ENCODE measurements at regions not wholly inside any gene's neighbourhood (a gene's known extent, or its start where the extent isn't known, plus 50 kb on each side); places are given as distances from the start of the nearest gene placed in this dataset.

DNA sequence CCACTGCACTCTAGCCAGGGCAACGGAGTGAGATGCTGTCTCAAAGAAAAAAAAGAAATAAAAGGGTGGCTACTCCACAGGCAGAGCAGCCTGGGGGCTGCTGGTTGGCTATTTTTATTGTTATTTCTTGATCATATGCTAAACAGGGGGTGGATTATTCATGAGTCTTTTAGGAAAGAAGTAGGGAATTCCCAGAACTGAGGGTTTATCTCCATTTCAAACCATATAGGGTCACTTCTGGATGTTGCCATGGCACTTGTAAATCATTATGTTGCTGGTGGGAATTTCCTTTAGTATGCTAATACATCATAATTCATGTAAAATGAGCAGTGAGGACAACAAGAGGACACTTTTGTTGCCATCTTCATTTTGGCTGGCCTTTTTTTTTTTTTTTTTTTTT is 52.1 kb upstream of the GHITM start:
- no peak for TF ChIP-seq EZH2phosphoT487 (IDR thresholded peaks at IDR 0.05; ENCODE audit: low read length)
- TF ChIP-seq, protein P1, sequence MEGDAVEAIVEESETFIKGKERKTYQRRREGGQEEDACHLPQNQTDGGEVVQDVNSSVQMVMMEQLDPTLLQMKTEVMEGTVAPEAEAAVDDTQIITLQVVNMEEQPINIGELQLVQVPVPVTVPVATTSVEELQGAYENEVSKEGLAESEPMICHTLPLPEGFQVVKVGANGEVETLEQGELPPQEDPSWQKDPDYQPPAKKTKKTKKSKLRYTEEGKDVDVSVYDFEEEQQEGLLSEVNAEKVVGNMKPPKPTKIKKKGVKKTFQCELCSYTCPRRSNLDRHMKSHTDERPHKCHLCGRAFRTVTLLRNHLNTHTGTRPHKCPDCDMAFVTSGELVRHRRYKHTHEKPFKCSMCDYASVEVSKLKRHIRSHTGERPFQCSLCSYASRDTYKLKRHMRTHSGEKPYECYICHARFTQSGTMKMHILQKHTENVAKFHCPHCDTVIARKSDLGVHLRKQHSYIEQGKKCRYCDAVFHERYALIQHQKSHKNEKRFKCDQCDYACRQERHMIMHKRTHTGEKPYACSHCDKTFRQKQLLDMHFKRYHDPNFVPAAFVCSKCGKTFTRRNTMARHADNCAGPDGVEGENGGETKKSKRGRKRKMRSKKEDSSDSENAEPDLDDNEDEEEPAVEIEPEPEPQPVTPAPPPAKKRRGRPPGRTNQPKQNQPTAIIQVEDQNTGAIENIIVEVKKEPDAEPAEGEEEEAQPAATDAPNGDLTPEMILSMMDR (IDR thresholded peaks at IDR 0.05; ENCODE audit: low read length) = no peak
- no peak for TF ChIP-seq EZH2 (optimal IDR thresholded peaks at IDR 0.05; ENCODE audit: low read depth, low read length)
- no peaks in the 10 kb centered on the region for H3K4me1 ChIP-seq (ENCODE audit: low read length)

DNA sequence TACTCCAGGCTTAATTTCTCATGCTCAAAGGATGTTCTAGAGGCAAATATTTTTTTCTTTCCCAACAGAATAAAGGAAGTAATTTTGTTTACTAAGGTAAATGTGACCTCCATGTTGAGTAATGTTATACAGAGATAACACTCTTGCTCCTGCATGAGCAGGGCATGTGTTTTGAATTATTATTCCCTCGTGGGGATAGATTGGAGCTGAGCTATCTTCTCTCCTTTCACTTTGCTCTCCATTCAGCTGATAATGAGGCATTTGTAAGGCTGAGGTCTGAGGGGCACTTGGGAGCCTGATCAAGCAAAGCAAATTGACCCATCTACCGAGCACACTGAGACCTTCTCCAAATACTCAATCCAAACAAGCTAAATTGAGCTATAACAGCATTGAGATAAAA is 50.7 kb upstream of the GHITM start:
- H3K27ac ChIP-seq (ENCODE audit: low read length) = no peak overlapping the region
- no peaks in the 10 kb centered on the region for H3K9me3 ChIP-seq (replicated peaks; ENCODE audit: insufficient read depth, low read length)
- no peaks in the 10 kb centered on the region for H3F3A ChIP-seq (ENCODE audit: insufficient read depth, low read length)
- H3K36me3 ChIP-seq (replicated peaks; ENCODE audit: insufficient read depth, low read length) = no peaks in the 10 kb centered on the region
- H3K4me3 ChIP-seq (ENCODE audit: low read length) = no peak overlapping the region
- H3K9ac ChIP-seq (ENCODE audit: low read length) = no peak overlapping the region
- H3K9me2 ChIP-seq (replicated peaks; ENCODE audit: insufficient read depth, low read length) = no peaks in the 10 kb centered on the region
- H3K27me3 ChIP-seq (replicated peaks; ENCODE audit: insufficient read depth, low read length) = no peaks in the 10 kb centered on the region
- DNase-seq = no peak
- H3K79me2 ChIP-seq (ENCODE audit: low read length) = no peaks in the 10 kb centered on the region
- no peaks in the 10 kb centered on the region for H3K4me1 ChIP-seq (ENCODE audit: low read length)
- no peak overlapping the region for H2AFZ ChIP-seq (ENCODE audit: low read length)
- H3K4me2 ChIP-seq (ENCODE audit: low read depth, low read length) = no peak overlapping the region
- H4K20me1 ChIP-seq (ENCODE audit: insufficient read depth, low read length) = no peaks in the 10 kb centered on the region
- TF ChIP-seq, protein P1 (IDR thresholded peaks at IDR 0.05; ENCODE audit: low read length) = no peak
- no peak for TF ChIP-seq EZH2phosphoT487 (IDR thresholded peaks at IDR 0.05; ENCODE audit: low read length)
- no peak for TF ChIP-seq EZH2 (optimal IDR thresholded peaks at IDR 0.05; ENCODE audit: low read depth, low read length)

More for the DNA sequence above, 52.1 kb upstream of the GHITM start:
- Histone ChIP-seq H3K4me3 (ENCODE audit: low read length) (no peak overlapping the region), H3K9me2 (replicated peaks; ENCODE audit: insufficient read depth, low read length) (no peaks in the 10 kb centered on the region), H3F3A (ENCODE audit: insufficient read depth, low read length) (no peaks in the 10 kb centered on the region), H3K79me2 (ENCODE audit: low read length) (no peaks in the 10 kb centered on the region), H3K27ac (ENCODE audit: low read length) (no peak overlapping the region), H3K27me3 (replicated peaks; ENCODE audit: insufficient read depth, low read length) (no peaks in the 10 kb centered on the region), H3K9me3 (replicated peaks; ENCODE audit: insufficient read depth, low read length) (no peaks in the 10 kb centered on the region), H4K20me1 (ENCODE audit: insufficient read depth, low read length) (no peaks in the 10 kb centered on the region), H2AFZ (ENCODE audit: low read length) (no peak overlapping the region), H3K9ac (ENCODE audit: low read length) (no peak overlapping the region), H3K4me2 (ENCODE audit: low read depth, low read length) (no peak overlapping the region), H3K36me3 (replicated peaks; ENCODE audit: insufficient read depth, low read length) (no peaks in the 10 kb centered on the region)
- DNase-seq = no peak

DNA sequence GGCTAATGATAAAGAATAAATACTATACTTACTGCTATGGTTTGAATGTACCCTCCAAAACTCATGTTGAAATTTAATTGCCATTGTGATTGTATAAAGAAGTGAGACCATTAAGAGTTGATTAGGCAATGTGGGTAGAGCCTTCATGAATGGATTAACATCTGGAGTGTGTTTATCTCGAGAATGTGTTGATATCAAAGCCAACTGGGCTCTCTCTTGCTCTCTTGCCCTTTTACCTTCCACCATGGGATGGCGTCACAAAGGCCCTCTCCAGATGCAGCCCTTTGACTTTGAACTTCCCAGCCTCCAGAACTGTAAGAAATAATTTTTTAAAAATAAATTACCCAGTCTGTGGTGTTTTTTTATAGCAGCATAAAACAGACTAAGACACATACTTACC is 50.1 kb upstream of the GHITM start:
- H3K79me2 ChIP-seq (ENCODE audit: low read length) = no peaks in the 10 kb centered on the region
- DNase-seq = no peak
- no peak overlapping the region for H3K27ac ChIP-seq (ENCODE audit: low read length)
- no peaks in the 10 kb centered on the region for H3K9me3 ChIP-seq (replicated peaks; ENCODE audit: insufficient read depth, low read length)
- H3K4me3 ChIP-seq (ENCODE audit: low read length) = no peak overlapping the region
- no peaks in the 10 kb centered on the region for H3F3A ChIP-seq (ENCODE audit: insufficient read depth, low read length)
- no peak overlapping the region for H3K9ac ChIP-seq (ENCODE audit: low read length)
- H3K9me2 ChIP-seq (replicated peaks; ENCODE audit: insufficient read depth, low read length) = no peaks in the 10 kb centered on the region
- no peaks in the 10 kb centered on the region for H3K27me3 ChIP-seq (replicated peaks; ENCODE audit: insufficient read depth, low read length)
- TF ChIP-seq EZH2phosphoT487 (IDR thresholded peaks at IDR 0.05; ENCODE audit: low read length) (no peak), EZH2 (optimal IDR thresholded peaks at IDR 0.05; ENCODE audit: low read depth, low read length) (no peak)
- TF ChIP-seq, protein P1 (IDR thresholded peaks at IDR 0.05; ENCODE audit: low read length) = no peak
- H4K20me1 ChIP-seq (ENCODE audit: insufficient read depth, low read length) = no peaks in the 10 kb centered on the region
- no peaks in the 10 kb centered on the region for H3K4me1 ChIP-seq (ENCODE audit: low read length)
- no peak overlapping the region for H2AFZ ChIP-seq (ENCODE audit: low read length)
- no peaks in the 10 kb centered on the region for H3K36me3 ChIP-seq (replicated peaks; ENCODE audit: insufficient read depth, low read length)
- no peak overlapping the region for H3K4me2 ChIP-seq (ENCODE audit: low read depth, low read length)

Data from MM.1S (cell line).